Calu3 (cell line): ENCODE measurements at regions not wholly inside any gene's neighbourhood (a gene's known extent, or its start where the extent isn't known, plus 50 kb on each side); places are given as distances from the start of the nearest gene placed in this dataset.
"Not testable (repeated sequence)": the region's sequence is repeated elsewhere in the genome, so short reads cannot be mapped to it uniquely, and the experiment has no call there.

Source experiments
- BruUV-seq: library from RNA; stranded (reverse); fragments of 400-500 nt; replicated peaks from 2 replicates; lab custom pipeline; 2021; lab: Mats Ljungman, UMichigan
- CTCF ChIA-PET: fragments of 300-600 bp; sonication (Branson Sonifier 250); formaldehyde crosslinking; loops from one replicate; lab custom pipeline; 2022; ENCODE audit warnings: antibody characterized with exemption; lab: Charles Lee
- DNase-seq: peaks from one replicate; pipeline ENCODE4 v3.0.0; 2022
- H3K27ac Mint-ChIP-seq: one replicate; pipeline ENCODE4 v1.8.0; 2022; ENCODE audit warnings: mixed read lengths; ENCODE audit not compliant: unreplicated experiment
- H3K27me3 Mint-ChIP-seq: one replicate; pipeline ENCODE4 v1.8.0; 2022; ENCODE audit warnings: mixed read lengths; ENCODE audit not compliant: unreplicated experiment
- H3K36me3 Mint-ChIP-seq: one replicate; pipeline ENCODE4 v1.8.0; 2022; ENCODE audit warnings: mild to moderate bottlenecking, moderate library complexity, mixed read lengths; ENCODE audit not compliant: insufficient read depth, unreplicated experiment
- H3K4me1 Mint-ChIP-seq: one replicate; pipeline ENCODE4 v1.8.0; 2022; ENCODE audit warnings: mild to moderate bottlenecking, low read depth, mixed read lengths; ENCODE audit not compliant: unreplicated experiment
- H3K4me3 Mint-ChIP-seq: one replicate; pipeline ENCODE4 v1.8.0; 2022; ENCODE audit warnings: mild to moderate bottlenecking, low read depth, moderate library complexity, mixed read lengths; ENCODE audit not compliant: unreplicated experiment
- H3K9me3 Mint-ChIP-seq: one replicate; pipeline ENCODE4 v1.8.0; 2022; ENCODE audit warnings: low read depth, mixed read lengths; ENCODE audit not compliant: unreplicated experiment
- intact Hi-C: fragments of 100-400 bp; cut with micrococcal nuclease; formaldehyde crosslinking; loops from one replicate; pipeline ENCODE4 v1.10.0; 2022; ENCODE audit not compliant: unreplicated experiment
- TF ChIP-seq, protein P1 (sequence below): fragments of 200-600 bp; IDR thresholded peaks from one replicate; pipeline ENCODE4 v1.8.0; 2022; ENCODE audit warnings: antibody characterized with exemption; ENCODE audit not compliant: unreplicated experiment

DNA sequence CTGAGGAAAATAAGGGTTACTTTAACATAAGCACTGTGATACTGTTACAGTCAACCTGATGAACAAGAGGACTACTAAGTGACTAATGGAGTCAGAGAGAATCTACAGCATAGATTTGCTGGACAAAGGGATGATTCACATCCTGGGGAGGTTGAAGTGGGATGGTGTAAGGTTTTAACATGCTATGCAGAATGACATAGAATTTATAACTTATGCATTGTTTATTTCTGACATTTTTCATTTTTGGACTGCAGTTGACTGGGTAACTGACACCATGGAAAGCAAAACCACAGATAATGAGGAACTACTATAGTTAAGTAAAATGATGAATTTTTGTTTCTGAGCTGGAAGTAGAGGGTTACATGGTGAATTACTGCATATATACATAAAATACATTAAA, 389.2 kb downstream of the MAT2B start:
- Mint-ChIP-seq H3K9me3 (peaks cover 2% of the 10 kb centered on the region), H3K27ac (no peak overlapping the region), H3K4me1 (no peaks in the 10 kb centered on the region), H3K36me3 (no peaks in the 10 kb centered on the region), H3K27me3 (no peaks in the 10 kb centered on the region), H3K4me3 (no peak overlapping the region)
- intact Hi-C loops, result no loop called here
- CTCF ChIA-PET, result no interaction called here
- BruUV-seq, result no TSS peak
- TF ChIP-seq, protein P1, sequence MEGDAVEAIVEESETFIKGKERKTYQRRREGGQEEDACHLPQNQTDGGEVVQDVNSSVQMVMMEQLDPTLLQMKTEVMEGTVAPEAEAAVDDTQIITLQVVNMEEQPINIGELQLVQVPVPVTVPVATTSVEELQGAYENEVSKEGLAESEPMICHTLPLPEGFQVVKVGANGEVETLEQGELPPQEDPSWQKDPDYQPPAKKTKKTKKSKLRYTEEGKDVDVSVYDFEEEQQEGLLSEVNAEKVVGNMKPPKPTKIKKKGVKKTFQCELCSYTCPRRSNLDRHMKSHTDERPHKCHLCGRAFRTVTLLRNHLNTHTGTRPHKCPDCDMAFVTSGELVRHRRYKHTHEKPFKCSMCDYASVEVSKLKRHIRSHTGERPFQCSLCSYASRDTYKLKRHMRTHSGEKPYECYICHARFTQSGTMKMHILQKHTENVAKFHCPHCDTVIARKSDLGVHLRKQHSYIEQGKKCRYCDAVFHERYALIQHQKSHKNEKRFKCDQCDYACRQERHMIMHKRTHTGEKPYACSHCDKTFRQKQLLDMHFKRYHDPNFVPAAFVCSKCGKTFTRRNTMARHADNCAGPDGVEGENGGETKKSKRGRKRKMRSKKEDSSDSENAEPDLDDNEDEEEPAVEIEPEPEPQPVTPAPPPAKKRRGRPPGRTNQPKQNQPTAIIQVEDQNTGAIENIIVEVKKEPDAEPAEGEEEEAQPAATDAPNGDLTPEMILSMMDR, result no peak
- no peak for DNase-seq

- H3K9me3 Mint-ChIP-seq, result peaks cover 6% of the 10 kb centered on the region
- BruUV-seq, result no TSS peak
- TF ChIP-seq, protein P1, result no peak
- intact Hi-C loops, result no loop called here
- no peak overlapping the region for H3K4me3 Mint-ChIP-seq
- H3K27ac Mint-ChIP-seq, result no peak overlapping the region
- CTCF ChIA-PET, result interaction anchor here (1.0 kb wide), 1 partner anchor 10 kb away, joined by 3 read pairs; no protein-coding TSS in a partner anchor
- H3K27me3 Mint-ChIP-seq, result no peaks in the 10 kb centered on the region
- H3K4me1 Mint-ChIP-seq, result no peaks in the 10 kb centered on the region
- H3K36me3 Mint-ChIP-seq, result no peaks in the 10 kb centered on the region
- no peak for DNase-seq
These were observed 393.5 kb downstream of the MAT2B start for GRCh38 chr5:163898873-163899272.

DNA sequence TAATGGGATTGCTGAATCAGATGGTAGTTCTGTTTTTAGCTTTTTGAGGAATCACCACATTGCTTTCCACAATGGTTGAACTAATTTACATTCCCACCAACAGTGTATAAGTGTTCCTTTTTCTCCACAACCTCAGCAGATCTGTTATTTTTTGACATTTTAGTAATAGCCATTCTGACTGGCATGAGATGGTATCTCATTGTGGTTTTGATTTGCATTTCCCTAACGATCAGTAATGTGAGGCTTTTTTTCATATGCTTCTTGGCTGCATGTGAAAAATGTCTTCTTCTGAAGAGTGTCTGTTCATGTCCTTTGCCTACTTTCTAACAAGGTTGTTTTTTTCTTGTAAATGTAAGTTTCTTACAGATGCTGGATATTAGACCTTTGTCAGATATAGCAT, 402.4 kb downstream of the MAT2B start:
- BruUV-seq, CTCF ChIA-PET, H3K27me3 Mint-ChIP-seq, H3K27ac Mint-ChIP-seq, H3K4me1 Mint-ChIP-seq, H3K9me3 Mint-ChIP-seq, H3K36me3 Mint-ChIP-seq, DNase-seq, intact Hi-C loops, H3K4me3 Mint-ChIP-seq: not testable (repeated sequence)

DNA sequence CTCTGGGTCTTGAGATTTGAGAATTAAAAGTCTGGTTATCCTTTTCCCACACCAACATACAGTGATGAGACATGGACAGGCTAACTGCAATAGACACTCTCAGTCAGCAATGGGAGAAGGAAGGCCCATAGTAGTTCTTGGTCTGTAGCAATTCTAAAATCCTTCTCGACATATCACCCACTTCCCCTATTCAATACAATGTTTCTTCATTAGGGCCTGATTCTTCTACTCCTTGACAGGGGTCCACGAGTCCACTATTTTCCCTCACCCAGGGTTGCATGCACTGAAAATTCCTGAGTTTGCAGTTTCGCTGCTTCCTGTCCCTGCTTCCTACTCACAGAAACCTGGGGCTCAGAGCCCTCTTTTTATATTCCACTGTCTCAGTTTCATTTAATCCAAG, 402.8 kb downstream of the MAT2B start:
- CTCF ChIA-PET, result no interaction called here
- no peak for DNase-seq
- H3K9me3 Mint-ChIP-seq, result peaks cover 4% of the 10 kb centered on the region
- no TSS peak for BruUV-seq
- TF ChIP-seq, protein P1, result no peak
- H3K4me3 Mint-ChIP-seq, result no peak overlapping the region
- no peaks in the 10 kb centered on the region for H3K27me3 Mint-ChIP-seq
- intact Hi-C loops, result no loop called here
- H3K4me1 Mint-ChIP-seq, result no peaks in the 10 kb centered on the region
- H3K36me3 Mint-ChIP-seq, result no peaks in the 10 kb centered on the region
- no peak overlapping the region for H3K27ac Mint-ChIP-seq

DNA sequence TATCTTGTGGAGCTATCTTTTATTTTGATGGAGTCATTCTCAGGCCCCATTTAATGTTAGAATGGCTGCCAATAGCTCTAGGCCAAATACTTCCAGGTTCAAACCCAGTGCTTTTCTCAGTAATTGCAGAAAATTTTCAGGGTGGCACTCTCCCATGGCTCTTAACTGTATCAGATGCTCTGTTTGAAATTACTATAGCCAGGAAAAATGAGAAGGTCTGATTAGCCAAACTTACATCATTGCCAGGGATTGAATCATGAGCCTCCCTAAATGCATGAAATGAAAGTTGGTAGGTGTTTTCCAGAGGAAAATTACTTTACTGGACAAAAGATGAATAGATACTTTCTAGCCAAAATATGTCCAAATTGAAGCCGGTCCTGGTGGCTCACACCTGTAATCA, 404.8 kb downstream of the MAT2B start:
- no peak for DNase-seq
- BruUV-seq, result no TSS peak
- H3K27me3 Mint-ChIP-seq, result no peaks in the 10 kb centered on the region
- CTCF ChIA-PET, result no interaction called here
- intact Hi-C loops, result loop anchor here (10.0 kb wide), 1 partner anchor 345 kb away; no protein-coding TSS in a partner anchor
- H3K4me1 Mint-ChIP-seq, result no peaks in the 10 kb centered on the region
- H3K4me3 Mint-ChIP-seq, result no peak overlapping the region
- H3K36me3 Mint-ChIP-seq, result no peaks in the 10 kb centered on the region
- no peak overlapping the region for H3K27ac Mint-ChIP-seq
- peaks cover 4% of the 10 kb centered on the region for H3K9me3 Mint-ChIP-seq
- TF ChIP-seq, protein P1, result no peak
